D721Med (cell line): ENCODE measurements at regions not wholly inside any gene's neighbourhood (a gene's known extent, or its start where the extent isn't known, plus 50 kb on each side); places are given as distances from the start of the nearest gene placed in this dataset.

ENCODE experiments used
- DNase-seq: peaks from one replicate; pipeline ENCODE4 v3.0.0; 2011; ENCODE audit warnings: low spot score; ENCODE audit not compliant: insufficient read length
- FAIRE-seq: peaks from 2 replicates; lab custom pipeline; 2011; peaks lifted over from hg19 to GRCh38; lab: Jason Lieb, UNC
- CTCF ChIP-seq: IDR thresholded peaks from 2 replicates; pipeline ENCODE4 v1.5.1; 2012; ENCODE audit warnings: mild to moderate bottlenecking, control low read depth; ENCODE audit not compliant: insufficient read depth; ENCODE audit errors: missing control alignments

- DNase-seq (no peak), FAIRE-seq (no peak)
- no peak for TF ChIP-seq CTCF
Measured at GRCh38 chr3:74036568-74036967, 411.8 kb upstream of the PDZRN3 start.

- FAIRE-seq (no peak), DNase-seq (no peak)
- no peak for TF ChIP-seq CTCF
Measured at GRCh38 chr3:74036102-74036501, 411.4 kb upstream of the PDZRN3 start.

- FAIRE-seq (no peak), DNase-seq (no peak)
- no peak for TF ChIP-seq CTCF
Measured at GRCh38 chr3:74033806-74034205, 409.1 kb upstream of the PDZRN3 start.

- DNase-seq, result no peak
- TF ChIP-seq CTCF, result no peak
- FAIRE-seq, result no peak
Measured at GRCh38 chr3:74033381-74033780, 408.6 kb upstream of the PDZRN3 start.

- no peak for DNase-seq
- no peak for TF ChIP-seq CTCF
- no peak for FAIRE-seq
Measured at GRCh38 chr3:74027121-74027520, 402.4 kb upstream of the PDZRN3 start.

- DNase-seq (no peak), FAIRE-seq (no peak)
- TF ChIP-seq CTCF, result no peak
Measured at GRCh38 chr3:74023395-74023794, 398.7 kb upstream of the PDZRN3 start.

GRCh38 chr3:74021449-74021848 is 396.7 kb upstream of the PDZRN3 start:
- DNase-seq (no peak), FAIRE-seq (no peak)
- TF ChIP-seq CTCF, result no peak
